ENCODE measurements at regions not wholly inside any gene's neighbourhood (a gene's known extent, or its start where the extent isn't known, plus 50 kb on each side); places are given as distances from the start of the nearest gene placed in this dataset.

DNA sequence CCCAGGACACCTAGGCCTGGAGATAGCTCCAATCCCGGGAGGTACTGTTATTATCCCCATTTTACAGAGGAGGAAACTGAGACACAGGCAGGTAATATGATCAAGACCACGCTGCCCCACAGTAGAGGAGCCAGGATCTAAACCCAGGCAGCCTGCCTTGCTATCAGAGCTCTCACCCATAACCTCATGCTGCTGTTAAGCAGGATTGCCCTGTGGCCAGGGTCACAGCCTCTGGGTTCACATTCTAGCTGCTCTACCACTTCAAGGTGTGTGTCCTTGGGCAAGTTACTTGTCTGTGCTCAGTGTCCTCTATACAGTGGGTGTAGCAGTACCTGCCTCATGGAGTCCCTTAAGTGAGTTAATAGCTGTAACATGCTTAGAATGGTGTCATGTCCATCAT lies 1015.3 kb downstream of the KCNJ18 start:
- TF ChIP-seq, protein P1, sequence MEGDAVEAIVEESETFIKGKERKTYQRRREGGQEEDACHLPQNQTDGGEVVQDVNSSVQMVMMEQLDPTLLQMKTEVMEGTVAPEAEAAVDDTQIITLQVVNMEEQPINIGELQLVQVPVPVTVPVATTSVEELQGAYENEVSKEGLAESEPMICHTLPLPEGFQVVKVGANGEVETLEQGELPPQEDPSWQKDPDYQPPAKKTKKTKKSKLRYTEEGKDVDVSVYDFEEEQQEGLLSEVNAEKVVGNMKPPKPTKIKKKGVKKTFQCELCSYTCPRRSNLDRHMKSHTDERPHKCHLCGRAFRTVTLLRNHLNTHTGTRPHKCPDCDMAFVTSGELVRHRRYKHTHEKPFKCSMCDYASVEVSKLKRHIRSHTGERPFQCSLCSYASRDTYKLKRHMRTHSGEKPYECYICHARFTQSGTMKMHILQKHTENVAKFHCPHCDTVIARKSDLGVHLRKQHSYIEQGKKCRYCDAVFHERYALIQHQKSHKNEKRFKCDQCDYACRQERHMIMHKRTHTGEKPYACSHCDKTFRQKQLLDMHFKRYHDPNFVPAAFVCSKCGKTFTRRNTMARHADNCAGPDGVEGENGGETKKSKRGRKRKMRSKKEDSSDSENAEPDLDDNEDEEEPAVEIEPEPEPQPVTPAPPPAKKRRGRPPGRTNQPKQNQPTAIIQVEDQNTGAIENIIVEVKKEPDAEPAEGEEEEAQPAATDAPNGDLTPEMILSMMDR (IDR thresholded peaks at IDR 0.05): no peak
- TF ChIP-seq EZH2 (IDR thresholded peaks at IDR 0.05): no peak

Measured in neural progenitor cell (in vitro differentiated cells).